Loucy (cell line): ENCODE measurements at regions not wholly inside any gene's neighbourhood (a gene's known extent, or its start where the extent isn't known, plus 50 kb on each side); places are given as distances from the start of the nearest gene placed in this dataset.

Experiments
- EZH2phosphoT487 ChIP-seq: fragments of 200-600 bp; IDR thresholded peaks from 2 replicates; pipeline ENCODE4 v1.6.1; 2018; ENCODE audit warnings: antibody characterized with exemption, mild to moderate bottlenecking, moderate library complexity, borderline replicate concordance
- TF ChIP-seq, protein P1 (sequence below): fragments of 200-600 bp; sonication (generic); conservative IDR thresholded peaks from 2 replicates; pipeline ENCODE4 v1.5.1; 2014; ENCODE audit warnings: mild to moderate bottlenecking, antibody characterized with exemption, low read length

DNA sequence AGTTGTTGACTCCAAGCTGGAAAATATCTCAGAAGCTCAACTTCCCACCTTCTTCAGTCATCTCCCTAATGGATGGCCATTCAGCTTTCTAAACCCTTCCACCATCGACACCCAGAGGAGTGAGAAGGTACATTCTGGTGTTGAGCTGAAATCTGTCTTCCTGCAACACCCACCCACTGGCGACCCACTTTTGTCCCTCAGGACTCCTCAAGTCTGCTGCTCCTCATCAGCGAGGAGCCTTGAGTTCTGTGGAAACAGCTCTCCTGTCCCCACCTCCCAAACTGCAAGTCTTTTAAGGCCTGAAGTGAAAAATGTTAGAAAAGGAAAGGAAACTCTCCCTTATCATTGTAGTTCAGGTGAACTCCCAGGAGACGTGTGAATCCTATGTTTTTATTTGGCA is 111.5 kb upstream of the HAND1 start:
- TF ChIP-seq, protein P1, sequence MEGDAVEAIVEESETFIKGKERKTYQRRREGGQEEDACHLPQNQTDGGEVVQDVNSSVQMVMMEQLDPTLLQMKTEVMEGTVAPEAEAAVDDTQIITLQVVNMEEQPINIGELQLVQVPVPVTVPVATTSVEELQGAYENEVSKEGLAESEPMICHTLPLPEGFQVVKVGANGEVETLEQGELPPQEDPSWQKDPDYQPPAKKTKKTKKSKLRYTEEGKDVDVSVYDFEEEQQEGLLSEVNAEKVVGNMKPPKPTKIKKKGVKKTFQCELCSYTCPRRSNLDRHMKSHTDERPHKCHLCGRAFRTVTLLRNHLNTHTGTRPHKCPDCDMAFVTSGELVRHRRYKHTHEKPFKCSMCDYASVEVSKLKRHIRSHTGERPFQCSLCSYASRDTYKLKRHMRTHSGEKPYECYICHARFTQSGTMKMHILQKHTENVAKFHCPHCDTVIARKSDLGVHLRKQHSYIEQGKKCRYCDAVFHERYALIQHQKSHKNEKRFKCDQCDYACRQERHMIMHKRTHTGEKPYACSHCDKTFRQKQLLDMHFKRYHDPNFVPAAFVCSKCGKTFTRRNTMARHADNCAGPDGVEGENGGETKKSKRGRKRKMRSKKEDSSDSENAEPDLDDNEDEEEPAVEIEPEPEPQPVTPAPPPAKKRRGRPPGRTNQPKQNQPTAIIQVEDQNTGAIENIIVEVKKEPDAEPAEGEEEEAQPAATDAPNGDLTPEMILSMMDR = no peak
- TF ChIP-seq EZH2phosphoT487 = no peak
